Uterus (tissue), 2 donors: ENCODE measurements at regions not wholly inside any gene's neighbourhood (a gene's known extent, or its start where the extent isn't known, plus 50 kb on each side); places are given as distances from the start of the nearest gene placed in this dataset.

Source experiments
- POLR2A ChIP-seq, 2 donors: fragments of 450-650 bp; IDR thresholded peaks; one replicate each; pipeline ENCODE4 v1.6.1; 2016; ENCODE audit warnings: antibody characterized with exemption in 2 of 2, mild to moderate bottlenecking in 1 of 2, moderate library complexity in 1 of 2
- TF ChIP-seq, protein P1 (sequence below), 4 experiments: fragments of 200-600 bp in 2 of 4; fragments of 450-650 bp in 2 of 4; sonication (generic) in 2 of 4; IDR thresholded peaks; one replicate each; pipeline ENCODE4 v1.5.1; 2016 to 2019; ENCODE audit warnings: antibody characterized with exemption in 4 of 4, mild to moderate bottlenecking in 2 of 4, moderate library complexity in 1 of 4

- TF ChIP-seq, protein P1, sequence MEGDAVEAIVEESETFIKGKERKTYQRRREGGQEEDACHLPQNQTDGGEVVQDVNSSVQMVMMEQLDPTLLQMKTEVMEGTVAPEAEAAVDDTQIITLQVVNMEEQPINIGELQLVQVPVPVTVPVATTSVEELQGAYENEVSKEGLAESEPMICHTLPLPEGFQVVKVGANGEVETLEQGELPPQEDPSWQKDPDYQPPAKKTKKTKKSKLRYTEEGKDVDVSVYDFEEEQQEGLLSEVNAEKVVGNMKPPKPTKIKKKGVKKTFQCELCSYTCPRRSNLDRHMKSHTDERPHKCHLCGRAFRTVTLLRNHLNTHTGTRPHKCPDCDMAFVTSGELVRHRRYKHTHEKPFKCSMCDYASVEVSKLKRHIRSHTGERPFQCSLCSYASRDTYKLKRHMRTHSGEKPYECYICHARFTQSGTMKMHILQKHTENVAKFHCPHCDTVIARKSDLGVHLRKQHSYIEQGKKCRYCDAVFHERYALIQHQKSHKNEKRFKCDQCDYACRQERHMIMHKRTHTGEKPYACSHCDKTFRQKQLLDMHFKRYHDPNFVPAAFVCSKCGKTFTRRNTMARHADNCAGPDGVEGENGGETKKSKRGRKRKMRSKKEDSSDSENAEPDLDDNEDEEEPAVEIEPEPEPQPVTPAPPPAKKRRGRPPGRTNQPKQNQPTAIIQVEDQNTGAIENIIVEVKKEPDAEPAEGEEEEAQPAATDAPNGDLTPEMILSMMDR (IDR thresholded peaks at IDR 0.05), result no peak
- TF ChIP-seq POLR2A (IDR thresholded peaks at IDR 0.05), result no peak
Observed at GRCh38 chr4:166502660-166503059, 629.6 kb downstream of the TLL1 start.
